ENCODE measurements at regions not wholly inside any gene's neighbourhood (a gene's known extent, or its start where the extent isn't known, plus 50 kb on each side); places are given as distances from the start of the nearest gene placed in this dataset.

- no peak for DNase-seq
- intact Hi-C loops (cut with micrococcal nuclease), result no loop called here
- WGBS (ENCODE audit: insufficient coverage), result 72% methylated on average over 5 of the region's 5 CpGs
- H3K27ac Mint-ChIP-seq, result no peak overlapping the region
- H3K27ac ChIP-seq (ENCODE audit: low read length), result no peak overlapping the region
- peaks cover 21 to 23% of the 10 kb centered on the region in 2 donors for H3K9me3 Mint-ChIP-seq
- peaks cover 21% of the 10 kb centered on the region for H3K36me3 Mint-ChIP-seq
- no peak overlapping the region for H3K4me3 ChIP-seq (ENCODE audit: low read length)
- no peaks in the 10 kb centered on the region for H3K27me3 Mint-ChIP-seq (ENCODE audit: low read depth in 2 of 2)
- H3K9me3 ChIP-seq (ENCODE audit: control insufficient read depth, insufficient read depth, low read length), result peaks cover 12% of the 10 kb centered on the region
- TF ChIP-seq CTCF (IDR thresholded peaks at IDR 0.05), result no peak
- no peaks in the 10 kb centered on the region for H3K4me1 Mint-ChIP-seq
- no peaks in the 10 kb centered on the region for H3K27me3 ChIP-seq (ENCODE audit: control insufficient read depth, insufficient read depth, low read length)
- ATAC-seq, result no peak
- H3K4me3 Mint-ChIP-seq, result no peak overlapping the region
- no peaks in the 10 kb centered on the region for H3K36me3 ChIP-seq (ENCODE audit: control insufficient read depth, insufficient read depth, low read length)
- no peaks in the 10 kb centered on the region for H3K4me1 ChIP-seq (ENCODE audit: control insufficient read depth, insufficient read depth, low read length)
These were observed 1967.3 kb upstream of the NUDT12 start for GRCh38 chr5:105529851-105530250.

- H3K36me3 Mint-ChIP-seq, result no peaks in the 10 kb centered on the region
- H3K4me3 Mint-ChIP-seq, result no peak overlapping the region
- DNase-seq (no peak), ATAC-seq (no peak)
- H3K36me3 ChIP-seq (ENCODE audit: control insufficient read depth, insufficient read depth, low read length), result no peaks in the 10 kb centered on the region
- H3K27me3 Mint-ChIP-seq (ENCODE audit: low read depth in 2 of 2), result no peaks in the 10 kb centered on the region
- H3K4me1 ChIP-seq (ENCODE audit: control insufficient read depth, insufficient read depth, low read length), result no peaks in the 10 kb centered on the region
- H3K4me1 Mint-ChIP-seq, result no peaks in the 10 kb centered on the region
- H3K27ac Mint-ChIP-seq, result no peak overlapping the region
- H3K27ac ChIP-seq (ENCODE audit: low read length), result no peak overlapping the region
- no peak overlapping the region for H3K4me3 ChIP-seq (ENCODE audit: low read length)
- peaks cover 14 to 15% of the 10 kb centered on the region in 2 donors for H3K9me3 Mint-ChIP-seq
- H3K9me3 ChIP-seq (ENCODE audit: control insufficient read depth, insufficient read depth, low read length), result peaks cover 3% of the 10 kb centered on the region
- WGBS (ENCODE audit: insufficient coverage), result 88% methylated on average over 2 of the region's 2 CpGs
- no peaks in the 10 kb centered on the region for H3K27me3 ChIP-seq (ENCODE audit: control insufficient read depth, insufficient read depth, low read length)
- TF ChIP-seq CTCF (IDR thresholded peaks at IDR 0.05), result no peak
- intact Hi-C loops (cut with micrococcal nuclease), result no loop called here
These were observed 1945.9 kb upstream of the NUDT12 start for GRCh38 chr5:105508519-105508918.

- Mint-ChIP-seq H3K9me3 (peaks cover 10 to 13% of the 10 kb centered on the region in 2 donors), H3K4me3 (no peak overlapping the region), H3K27ac (no peak overlapping the region), H3K4me1 (no peaks in the 10 kb centered on the region), H3K36me3 (no peaks in the 10 kb centered on the region), H3K27me3 (ENCODE audit: low read depth in 2 of 2) (no peaks in the 10 kb centered on the region)
- H3K4me3 ChIP-seq (ENCODE audit: low read length), result no peak overlapping the region
- no peak overlapping the region for H3K27ac ChIP-seq (ENCODE audit: low read length)
- no peaks in the 10 kb centered on the region for H3K27me3 ChIP-seq (ENCODE audit: control insufficient read depth, insufficient read depth, low read length)
- no peak for DNase-seq
- H3K9me3 ChIP-seq (ENCODE audit: control insufficient read depth, insufficient read depth, low read length), result peaks cover 3% of the 10 kb centered on the region
- WGBS (ENCODE audit: insufficient coverage), result 60% methylated on average over 2 of the region's 2 CpGs
- no peak for ATAC-seq
- no peak for TF ChIP-seq CTCF (IDR thresholded peaks at IDR 0.05)
- intact Hi-C loops (cut with micrococcal nuclease), result no loop called here
- no peaks in the 10 kb centered on the region for H3K36me3 ChIP-seq (ENCODE audit: control insufficient read depth, insufficient read depth, low read length)
- no peaks in the 10 kb centered on the region for H3K4me1 ChIP-seq (ENCODE audit: control insufficient read depth, insufficient read depth, low read length)
These were observed 1944.2 kb upstream of the NUDT12 start for GRCh38 chr5:105506692-105507277.

- no peak for ATAC-seq
- no peak for DNase-seq
- Histone ChIP-seq H3K9me3 (ENCODE audit: control insufficient read depth, insufficient read depth, low read length) (peaks cover 3% of the 10 kb centered on the region), H3K36me3 (ENCODE audit: control insufficient read depth, insufficient read depth, low read length) (no peaks in the 10 kb centered on the region), H3K27me3 (ENCODE audit: control insufficient read depth, insufficient read depth, low read length) (no peaks in the 10 kb centered on the region), H3K4me3 (ENCODE audit: low read length) (no peak overlapping the region), H3K4me1 (ENCODE audit: control insufficient read depth, insufficient read depth, low read length) (no peaks in the 10 kb centered on the region), H3K27ac (ENCODE audit: low read length) (no peak overlapping the region)
- TF ChIP-seq CTCF (IDR thresholded peaks at IDR 0.05), result no peak
- H3K27ac Mint-ChIP-seq, result no peak overlapping the region
- H3K36me3 Mint-ChIP-seq, result no peaks in the 10 kb centered on the region
- intact Hi-C loops (cut with micrococcal nuclease), result no loop called here
- H3K4me1 Mint-ChIP-seq, result no peaks in the 10 kb centered on the region
- H3K27me3 Mint-ChIP-seq (ENCODE audit: low read depth in 2 of 2), result no peaks in the 10 kb centered on the region
- H3K9me3 Mint-ChIP-seq, result peaks cover 7% of the 10 kb centered on the region in 2 donors
- H3K4me3 Mint-ChIP-seq, result no peak overlapping the region
- WGBS (ENCODE audit: insufficient coverage), result 78% methylated on average over 1 of the region's 1 CpG
These were observed 1941.4 kb upstream of the NUDT12 start for GRCh38 chr5:105503950-105504349.

Measured in natural killer cell (primary cell).